ENCODE measurements at regions not wholly inside any gene's neighbourhood (a gene's known extent, or its start where the extent isn't known, plus 50 kb on each side); places are given as distances from the start of the nearest gene placed in this dataset.

- no peaks in the 10 kb centered on the region for H3K27me3 ChIP-seq (replicated peaks in 2 of 5; ENCODE audit: control insufficient read depth in 4 of 5, insufficient read depth in 5 of 5, low read length in 4 of 5)
- H3K9me3 ChIP-seq (ENCODE audit: control extremely low read depth in 1 of 5, control insufficient read depth in 4 of 5, insufficient read depth in 2 of 5, low read depth in 1 of 5, low read length in 4 of 5): no peaks in the 10 kb centered on the region
- CTCF ChIA-PET: no interaction called here
- no peak overlapping the region for H3K27ac ChIP-seq (ENCODE audit: insufficient read depth in 1 of 2, low read depth in 1 of 2, low read length in 2 of 2, poor library complexity in 1 of 2, severe bottlenecking in 2 of 2)
- no peaks in the 10 kb centered on the region for H3K36me3 ChIP-seq (ENCODE audit: control insufficient read depth in 4 of 4, insufficient read depth in 4 of 4, low read length in 3 of 4)
- 100% methylated on average over 2 of the region's 4 CpGs for WGBS (ENCODE audit: insufficient coverage)
- DNase-seq: no peak
- POLR2A ChIA-PET: no interaction called here
- H3K4me1 ChIP-seq (ENCODE audit: control extremely low read depth in 1 of 4, control insufficient read depth in 4 of 4, insufficient read depth in 4 of 4, low read length in 3 of 4): no peaks in the 10 kb centered on the region
- no peak overlapping the region for H3K4me3 ChIP-seq (ENCODE audit: control insufficient read depth in 1 of 7, extremely low read depth in 1 of 7, insufficient read depth in 4 of 7, low read depth in 2 of 7, low read length in 6 of 7)
These were observed 2135.6 kb upstream of the CELF4 start for GRCh38 chr18:39701055-39701783.

DNA sequence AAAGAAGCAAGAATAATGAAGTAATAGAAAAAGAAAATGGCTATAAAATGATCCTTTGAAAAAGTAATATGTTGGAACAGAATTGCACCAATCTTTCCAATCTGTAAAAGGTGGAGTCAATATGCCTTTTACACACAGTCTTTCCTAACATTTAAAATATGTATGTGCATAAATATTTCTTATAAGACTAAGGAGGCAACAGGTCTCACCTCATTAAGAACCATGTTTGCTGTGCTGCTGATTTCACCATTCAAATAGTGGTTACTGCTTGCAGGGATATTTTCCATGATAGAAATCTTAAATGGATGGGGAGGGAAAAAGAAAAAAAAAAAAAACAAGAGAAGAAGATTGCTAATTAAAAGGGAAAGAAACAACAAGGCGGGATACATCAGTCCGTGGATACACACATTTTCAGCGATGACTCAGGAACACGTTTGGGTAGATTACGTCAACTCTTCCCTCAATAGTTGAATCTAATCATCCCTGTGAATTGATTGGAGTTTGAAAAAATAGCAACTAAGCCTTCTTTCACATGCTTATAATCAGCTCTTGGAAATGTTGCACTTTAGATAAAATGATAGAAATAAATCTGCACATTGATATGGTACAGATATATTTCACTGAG lies 2133.9 kb upstream of the CELF4 start:
- no peak for DNase-seq
- Histone ChIP-seq H3K9me3 (ENCODE audit: control extremely low read depth in 1 of 5, control insufficient read depth in 4 of 5, insufficient read depth in 2 of 5, low read depth in 1 of 5, low read length in 4 of 5) (no peaks in the 10 kb centered on the region), H3K36me3 (ENCODE audit: control insufficient read depth in 4 of 4, insufficient read depth in 4 of 4, low read length in 3 of 4) (no peaks in the 10 kb centered on the region), H3K4me3 (ENCODE audit: control insufficient read depth in 1 of 7, extremely low read depth in 1 of 7, insufficient read depth in 4 of 7, low read depth in 2 of 7, low read length in 6 of 7) (no peak overlapping the region), H3K27me3 (replicated peaks in 2 of 5; ENCODE audit: control insufficient read depth in 4 of 5, insufficient read depth in 5 of 5, low read length in 4 of 5) (no peaks in the 10 kb centered on the region), H3K4me1 (ENCODE audit: control extremely low read depth in 1 of 4, control insufficient read depth in 4 of 4, insufficient read depth in 4 of 4, low read length in 3 of 4) (no peaks in the 10 kb centered on the region), H3K27ac (ENCODE audit: insufficient read depth in 1 of 2, low read depth in 1 of 2, low read length in 2 of 2, poor library complexity in 1 of 2, severe bottlenecking in 2 of 2) (no peak overlapping the region)
- ChIA-PET POLR2A (no interaction called here), CTCF (no interaction called here)
- 100% methylated on average over 2 of the region's 5 CpGs for WGBS (ENCODE audit: insufficient coverage)

DNA sequence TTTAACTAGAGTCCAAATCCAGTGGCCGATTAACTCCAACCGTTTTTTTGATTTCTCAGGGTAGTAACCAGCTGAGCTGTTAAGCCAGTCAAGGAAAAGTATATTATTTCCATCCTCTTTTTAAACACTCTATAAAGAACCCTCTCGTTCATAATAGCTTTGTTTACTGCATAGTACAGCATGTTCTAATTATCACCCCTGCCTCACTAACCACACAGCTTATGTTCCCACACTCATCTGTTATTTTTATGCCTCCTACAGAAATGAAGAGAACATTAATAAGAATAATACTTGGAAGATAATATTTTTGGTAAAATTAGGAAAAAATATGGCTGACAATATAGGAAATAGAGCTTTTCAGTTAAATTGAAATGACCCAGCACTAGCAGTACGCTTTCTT lies 2132.8 kb upstream of the CELF4 start:
- POLR2A ChIA-PET: no interaction called here
- H3K27me3 ChIP-seq (replicated peaks in 2 of 5; ENCODE audit: control insufficient read depth in 4 of 5, insufficient read depth in 5 of 5, low read length in 4 of 5): no peaks in the 10 kb centered on the region
- H3K4me1 ChIP-seq (ENCODE audit: control extremely low read depth in 1 of 4, control insufficient read depth in 4 of 4, insufficient read depth in 4 of 4, low read length in 3 of 4): no peaks in the 10 kb centered on the region
- H3K36me3 ChIP-seq (ENCODE audit: control insufficient read depth in 4 of 4, insufficient read depth in 4 of 4, low read length in 3 of 4): no peaks in the 10 kb centered on the region
- no peak for DNase-seq
- CTCF ChIA-PET: interaction anchor here (0.7 kb wide), 1 partner anchor 13 kb away, joined by 3 read pairs; no protein-coding TSS in a partner anchor
- H3K27ac ChIP-seq (ENCODE audit: insufficient read depth in 1 of 2, low read depth in 1 of 2, low read length in 2 of 2, poor library complexity in 1 of 2, severe bottlenecking in 2 of 2): no peak overlapping the region
- no peaks in the 10 kb centered on the region for H3K9me3 ChIP-seq (ENCODE audit: control extremely low read depth in 1 of 5, control insufficient read depth in 4 of 5, insufficient read depth in 2 of 5, low read depth in 1 of 5, low read length in 4 of 5)
- no peak overlapping the region for H3K4me3 ChIP-seq (ENCODE audit: control insufficient read depth in 1 of 7, extremely low read depth in 1 of 7, insufficient read depth in 4 of 7, low read depth in 2 of 7, low read length in 6 of 7)
- WGBS (ENCODE audit: insufficient coverage): 80% methylated on average over 3 of the region's 4 CpGs

GRCh38 chr18:39693359-39693758 lies 2127.8 kb upstream of the CELF4 start:
- Histone ChIP-seq H3K9me3 (ENCODE audit: control extremely low read depth in 1 of 5, control insufficient read depth in 4 of 5, insufficient read depth in 2 of 5, low read depth in 1 of 5, low read length in 4 of 5) (no peaks in the 10 kb centered on the region), H3K4me3 (ENCODE audit: control insufficient read depth in 1 of 7, extremely low read depth in 1 of 7, insufficient read depth in 4 of 7, low read depth in 2 of 7, low read length in 6 of 7) (no peak overlapping the region), H3K36me3 (ENCODE audit: control insufficient read depth in 4 of 4, insufficient read depth in 4 of 4, low read length in 3 of 4) (no peaks in the 10 kb centered on the region), H3K27me3 (replicated peaks in 2 of 5; ENCODE audit: control insufficient read depth in 4 of 5, insufficient read depth in 5 of 5, low read length in 4 of 5) (no peaks in the 10 kb centered on the region), H3K27ac (ENCODE audit: insufficient read depth in 1 of 2, low read depth in 1 of 2, low read length in 2 of 2, poor library complexity in 1 of 2, severe bottlenecking in 2 of 2) (no peak overlapping the region), H3K4me1 (ENCODE audit: control extremely low read depth in 1 of 4, control insufficient read depth in 4 of 4, insufficient read depth in 4 of 4, low read length in 3 of 4) (no peaks in the 10 kb centered on the region)
- CTCF ChIA-PET: no interaction called here
- POLR2A ChIA-PET: no interaction called here
- no CpG with 5 or more reads among the region's 1 CpG for WGBS (ENCODE audit: insufficient coverage)
- no peak for DNase-seq

GRCh38 chr18:39692367-39693015 lies 2126.9 kb upstream of the CELF4 start:
- Histone ChIP-seq H3K4me1 (ENCODE audit: control extremely low read depth in 1 of 4, control insufficient read depth in 4 of 4, insufficient read depth in 4 of 4, low read length in 3 of 4) (no peaks in the 10 kb centered on the region), H3K36me3 (ENCODE audit: control insufficient read depth in 4 of 4, insufficient read depth in 4 of 4, low read length in 3 of 4) (no peaks in the 10 kb centered on the region), H3K27ac (ENCODE audit: insufficient read depth in 1 of 2, low read depth in 1 of 2, low read length in 2 of 2, poor library complexity in 1 of 2, severe bottlenecking in 2 of 2) (no peak overlapping the region), H3K9me3 (ENCODE audit: control extremely low read depth in 1 of 5, control insufficient read depth in 4 of 5, insufficient read depth in 2 of 5, low read depth in 1 of 5, low read length in 4 of 5) (no peaks in the 10 kb centered on the region), H3K27me3 (replicated peaks in 2 of 5; ENCODE audit: control insufficient read depth in 4 of 5, insufficient read depth in 5 of 5, low read length in 4 of 5) (no peaks in the 10 kb centered on the region), H3K4me3 (ENCODE audit: control insufficient read depth in 1 of 7, extremely low read depth in 1 of 7, insufficient read depth in 4 of 7, low read depth in 2 of 7, low read length in 6 of 7) (no peak overlapping the region)
- WGBS (ENCODE audit: insufficient coverage): 86% methylated on average over 2 of the region's 2 CpGs
- POLR2A ChIA-PET: no interaction called here
- CTCF ChIA-PET: interaction anchor here (0.6 kb wide), 1 partner anchor 14 kb away, joined by 3 read pairs; no protein-coding TSS in a partner anchor
- DNase-seq: no peak

GRCh38 chr18:39685303-39685902 lies 2119.8 kb upstream of the CELF4 start:
- H3K4me1 ChIP-seq (ENCODE audit: control extremely low read depth in 1 of 4, control insufficient read depth in 4 of 4, insufficient read depth in 4 of 4, low read length in 3 of 4): no peaks in the 10 kb centered on the region

DNA sequence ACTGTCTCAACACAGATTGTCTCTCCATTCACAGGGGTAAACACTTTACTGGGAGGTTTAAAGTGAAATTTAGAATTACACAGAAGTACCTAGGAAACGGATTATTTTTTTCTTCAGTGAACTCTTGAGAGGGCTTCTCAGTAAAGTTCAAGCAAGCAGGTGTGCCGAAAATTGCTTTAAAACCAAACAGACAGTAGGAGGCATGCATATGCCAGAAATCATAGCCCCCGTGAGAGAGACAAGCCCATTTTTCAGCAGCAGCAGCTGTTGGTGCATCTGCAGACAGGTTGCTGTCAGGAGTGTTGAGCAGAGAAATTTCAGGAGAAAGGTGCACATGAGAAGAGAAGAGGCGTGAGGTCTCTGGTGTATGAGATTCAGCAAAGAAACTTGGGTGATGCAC lies 2115.5 kb upstream of the CELF4 start:
- no peaks in the 10 kb centered on the region for H3K27me3 ChIP-seq (replicated peaks in 2 of 5; ENCODE audit: control insufficient read depth in 4 of 5, insufficient read depth in 5 of 5, low read length in 4 of 5)
- no peaks in the 10 kb centered on the region for H3K9me3 ChIP-seq (ENCODE audit: control extremely low read depth in 1 of 5, control insufficient read depth in 4 of 5, insufficient read depth in 2 of 5, low read depth in 1 of 5, low read length in 4 of 5)
- H3K4me1 ChIP-seq (ENCODE audit: control extremely low read depth in 1 of 4, control insufficient read depth in 4 of 4, insufficient read depth in 4 of 4, low read length in 3 of 4): no peaks in the 10 kb centered on the region
- no peaks in the 10 kb centered on the region for H3K36me3 ChIP-seq (ENCODE audit: control insufficient read depth in 4 of 4, insufficient read depth in 4 of 4, low read length in 3 of 4)
- CTCF ChIA-PET: no interaction called here
- POLR2A ChIA-PET: no interaction called here
- H3K27ac ChIP-seq (ENCODE audit: insufficient read depth in 1 of 2, low read depth in 1 of 2, low read length in 2 of 2, poor library complexity in 1 of 2, severe bottlenecking in 2 of 2): no peak overlapping the region
- 94% methylated on average over 4 of the region's 4 CpGs for WGBS (ENCODE audit: insufficient coverage)
- no peak overlapping the region for H3K4me3 ChIP-seq (ENCODE audit: control insufficient read depth in 1 of 7, extremely low read depth in 1 of 7, insufficient read depth in 4 of 7, low read depth in 2 of 7, low read length in 6 of 7)
- DNase-seq: no peak

More at GRCh38 chr18:39685303-39685902, 2119.8 kb upstream of the CELF4 start:
- H3K36me3 ChIP-seq (ENCODE audit: control insufficient read depth in 4 of 4, insufficient read depth in 4 of 4, low read length in 3 of 4): no peaks in the 10 kb centered on the region
- H3K9me3 ChIP-seq (ENCODE audit: control extremely low read depth in 1 of 5, control insufficient read depth in 4 of 5, insufficient read depth in 2 of 5, low read depth in 1 of 5, low read length in 4 of 5): no peaks in the 10 kb centered on the region
- H3K27me3 ChIP-seq (replicated peaks in 2 of 5; ENCODE audit: control insufficient read depth in 4 of 5, insufficient read depth in 5 of 5, low read length in 4 of 5): no peaks in the 10 kb centered on the region
- H3K27ac ChIP-seq (ENCODE audit: insufficient read depth in 1 of 2, low read depth in 1 of 2, low read length in 2 of 2, poor library complexity in 1 of 2, severe bottlenecking in 2 of 2): no peak overlapping the region
- ChIA-PET POLR2A (no interaction called here), CTCF (no interaction called here)
- 100% methylated on average over 1 of the region's 4 CpGs for WGBS (ENCODE audit: insufficient coverage)
- DNase-seq: no peak
- no peak overlapping the region for H3K4me3 ChIP-seq (ENCODE audit: control insufficient read depth in 1 of 7, extremely low read depth in 1 of 7, insufficient read depth in 4 of 7, low read depth in 2 of 7, low read length in 6 of 7)
